ENCODE measurements at regions not wholly inside any gene's neighbourhood (a gene's known extent, or its start where the extent isn't known, plus 50 kb on each side); places are given as distances from the start of the nearest gene placed in this dataset.
A peak's percentile ranks its signal among the peaks of the same experiment; 100 is the strongest.

DNA sequence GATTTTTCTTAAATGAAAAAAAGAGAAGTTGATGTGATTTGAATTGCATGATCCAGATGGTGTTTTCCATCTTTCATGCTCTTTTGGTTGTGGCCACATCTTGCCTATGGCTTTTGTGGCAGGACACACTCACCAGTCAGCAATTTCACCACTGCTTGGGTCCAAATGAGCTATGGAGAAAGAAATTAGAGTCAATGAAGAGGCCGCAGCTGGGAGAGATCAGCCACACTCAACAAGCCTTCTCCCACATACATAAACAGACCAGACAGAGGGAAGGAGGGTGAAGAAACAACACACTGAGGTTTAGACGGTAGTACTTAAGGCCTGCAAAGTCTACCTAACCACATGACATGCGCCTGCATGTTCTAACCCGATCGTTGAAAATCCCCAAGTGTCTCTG is 110.7 kb upstream of the CDIN1 start:
- BruUV-seq (replicated peaks), result no TSS peak
- CTCF ChIA-PET (ENCODE audit: low intra/inter-chr PET ratio), result no interaction called here

More for the DNA sequence above, 110.7 kb upstream of the CDIN1 start:
- no peaks in the 10 kb centered on the region for H4K20me1 ChIP-seq (replicated peaks; ENCODE audit: control insufficient read depth, insufficient read depth, low read length)
- H3K27ac ChIP-seq (ENCODE audit: extremely low read depth, low read depth, low read length), result no peak overlapping the region
- no peak for TF ChIP-seq ZNF445 (CRISPR knock-in tag; IDR thresholded peaks at IDR 0.05; ENCODE audit: low read depth)
- no peak for TF ChIP-seq DMBX1 (CRISPR knock-in tag; IDR thresholded peaks at IDR 0.05; ENCODE audit: borderline replicate concordance)
- TF ChIP-seq, protein P1, sequence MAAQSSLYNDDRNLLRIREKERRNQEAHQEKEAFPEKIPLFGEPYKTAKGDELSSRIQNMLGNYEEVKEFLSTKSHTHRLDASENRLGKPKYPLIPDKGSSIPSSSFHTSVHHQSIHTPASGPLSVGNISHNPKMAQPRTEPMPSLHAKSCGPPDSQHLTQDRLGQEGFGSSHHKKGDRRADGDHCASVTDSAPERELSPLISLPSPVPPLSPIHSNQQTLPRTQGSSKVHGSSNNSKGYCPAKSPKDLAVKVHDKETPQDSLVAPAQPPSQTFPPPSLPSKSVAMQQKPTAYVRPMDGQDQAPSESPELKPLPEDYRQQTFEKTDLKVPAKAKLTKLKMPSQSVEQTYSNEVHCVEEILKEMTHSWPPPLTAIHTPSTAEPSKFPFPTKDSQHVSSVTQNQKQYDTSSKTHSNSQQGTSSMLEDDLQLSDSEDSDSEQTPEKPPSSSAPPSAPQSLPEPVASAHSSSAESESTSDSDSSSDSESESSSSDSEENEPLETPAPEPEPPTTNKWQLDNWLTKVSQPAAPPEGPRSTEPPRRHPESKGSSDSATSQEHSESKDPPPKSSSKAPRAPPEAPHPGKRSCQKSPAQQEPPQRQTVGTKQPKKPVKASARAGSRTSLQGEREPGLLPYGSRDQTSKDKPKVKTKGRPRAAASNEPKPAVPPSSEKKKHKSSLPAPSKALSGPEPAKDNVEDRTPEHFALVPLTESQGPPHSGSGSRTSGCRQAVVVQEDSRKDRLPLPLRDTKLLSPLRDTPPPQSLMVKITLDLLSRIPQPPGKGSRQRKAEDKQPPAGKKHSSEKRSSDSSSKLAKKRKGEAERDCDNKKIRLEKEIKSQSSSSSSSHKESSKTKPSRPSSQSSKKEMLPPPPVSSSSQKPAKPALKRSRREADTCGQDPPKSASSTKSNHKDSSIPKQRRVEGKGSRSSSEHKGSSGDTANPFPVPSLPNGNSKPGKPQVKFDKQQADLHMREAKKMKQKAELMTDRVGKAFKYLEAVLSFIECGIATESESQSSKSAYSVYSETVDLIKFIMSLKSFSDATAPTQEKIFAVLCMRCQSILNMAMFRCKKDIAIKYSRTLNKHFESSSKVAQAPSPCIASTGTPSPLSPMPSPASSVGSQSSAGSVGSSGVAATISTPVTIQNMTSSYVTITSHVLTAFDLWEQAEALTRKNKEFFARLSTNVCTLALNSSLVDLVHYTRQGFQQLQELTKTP (IDR thresholded peaks at IDR 0.05; ENCODE audit: low read depth in 1 of 2, partially characterized antibody in 2 of 2), result no peak
- in situ Hi-C loops (cut with MboI), result no loop called here
- H2AFZ ChIP-seq (ENCODE audit: low read depth, low read length), result peak overlapping the region; percentile 49
- POLR2A ChIA-PET, result interaction anchor here (0.6 to 0.9 kb wide), 2 partner anchors 10 to 616 kb away, joined by 3 to 4 read pairs; no protein-coding TSS in a partner anchor
- intact Hi-C loops (cut with micrococcal nuclease), result no loop called here
- WGBS (ENCODE audit: insufficient coverage, low coverage, missing lambda C conversion rate), result 71% methylated on average over 5 of the region's 5 CpGs
- H3K36me3 ChIP-seq (ENCODE audit: control insufficient read depth, insufficient read depth, low read length), result no peaks in the 10 kb centered on the region
- no peaks in the 10 kb centered on the region for H3K79me2 ChIP-seq (ENCODE audit: control insufficient read depth, insufficient read depth, low read length)
- no peak overlapping the region for H3K4me2 ChIP-seq (ENCODE audit: insufficient read depth, low read length)
- H3K9ac ChIP-seq (ENCODE audit: insufficient read depth in 1 of 2, low read depth in 2 of 2, low read length in 2 of 2), result no peak overlapping the region
- H3K9me1 ChIP-seq (ENCODE audit: control insufficient read depth, insufficient read depth, low read length), result no peaks in the 10 kb centered on the region
- ATAC-seq (no peak), DNase-seq (ENCODE audit: extremely low read depth in 1 of 4, low spot score in 3 of 4) (no peak), FAIRE-seq (no peak)
- H3K4me1 ChIP-seq (replicated peaks in 1 of 2; ENCODE audit: control insufficient read depth in 2 of 2, insufficient read depth in 2 of 2, low read length in 2 of 2), result no peaks in the 10 kb centered on the region
- no peaks in the 10 kb centered on the region; the same call in 1 of the 2 replicates for H3K9me3 ChIP-seq (replicated peaks; ENCODE audit: control insufficient read depth, insufficient read depth, low read depth, low read length)
- no peaks in the 10 kb centered on the region for H3K27me3 ChIP-seq (ENCODE audit: control insufficient read depth in 2 of 2, insufficient read depth in 2 of 2, low read length in 2 of 2)
- H3K4me3 ChIP-seq, result no peak overlapping the region
